Stimulated activated CD4-positive, alpha-beta T cell treated with anti-CD3 and anti-CD28 coated beads, Interleukin-1b, Interleukin-23, amount 100 ng/mL, for 24 hours (primary cell): ENCODE measurements at regions not wholly inside any gene's neighbourhood (a gene's known extent, or its start where the extent isn't known, plus 50 kb on each side); places are given as distances from the start of the nearest gene placed in this dataset.
"Not testable (repeated sequence)": the region's sequence is repeated elsewhere in the genome, so short reads cannot be mapped to it uniquely, and the experiment has no call there.

Experiments used
- DNase-seq, 4 experiments: peaks; one replicate each; pipeline ENCODE4 v3.0.0-alpha.2; 2020; ENCODE audit warnings: low read depth in 4 of 4, low spot score in 1 of 4

DNA sequence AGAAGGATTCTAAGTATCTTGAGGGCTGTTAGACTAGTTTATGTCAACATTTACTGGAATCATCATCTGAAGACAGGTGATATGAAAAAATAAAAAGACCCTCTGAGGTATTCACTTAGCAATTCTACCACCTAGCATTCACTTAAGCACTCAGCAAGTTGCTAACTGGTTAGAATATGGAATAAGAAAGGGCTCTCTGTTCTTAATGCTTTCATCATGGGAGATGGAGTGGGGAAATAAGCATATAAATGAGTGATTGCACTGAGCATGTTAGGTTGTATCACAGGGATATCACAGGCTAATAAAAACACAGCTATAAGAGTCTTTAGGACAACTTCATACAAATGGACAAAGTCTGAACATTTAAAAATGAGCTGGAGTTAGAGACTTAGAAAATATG lies 1238.8 kb downstream of the CDH11 start:
- no peak for DNase-seq

DNA sequence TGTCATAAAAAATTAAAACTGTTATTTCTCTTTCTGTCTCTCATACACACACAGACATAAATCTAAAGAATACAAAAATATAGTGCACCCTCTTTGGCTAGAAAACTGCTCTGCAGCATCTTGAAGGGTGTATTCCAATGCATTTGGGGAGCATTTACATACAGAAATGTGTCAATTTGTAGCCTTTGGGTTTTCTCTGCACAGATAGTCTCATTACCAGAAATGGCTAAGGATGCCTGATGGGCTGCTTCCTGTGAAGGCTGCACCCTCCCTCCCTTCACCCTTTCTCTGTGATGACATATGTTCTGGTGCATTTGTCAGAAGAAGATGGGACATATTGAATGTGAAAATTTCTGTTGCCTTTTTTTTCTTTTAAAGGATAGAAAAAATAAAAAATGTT lies 1239.3 kb downstream of the CDH11 start:
- DNase-seq = no peak

DNA sequence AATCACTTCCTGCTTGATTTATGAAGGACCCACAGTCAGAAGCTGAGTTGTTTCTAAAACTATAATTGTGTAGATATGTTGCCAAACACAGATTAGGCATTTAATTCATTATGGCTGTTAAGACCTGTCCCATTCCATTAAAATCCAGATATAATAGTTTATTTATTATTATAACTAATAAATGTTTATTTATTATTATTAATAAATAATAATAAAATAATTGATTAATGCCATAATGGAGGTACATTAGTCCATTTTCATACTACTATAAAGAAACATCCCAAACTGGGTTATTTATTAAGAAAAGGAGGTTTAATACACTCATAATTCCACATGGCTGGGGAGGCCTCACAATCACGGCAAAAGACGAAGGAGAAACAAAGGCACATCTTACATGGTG lies 1240.9 kb downstream of the CDH11 start:
- no peak for DNase-seq

DNA sequence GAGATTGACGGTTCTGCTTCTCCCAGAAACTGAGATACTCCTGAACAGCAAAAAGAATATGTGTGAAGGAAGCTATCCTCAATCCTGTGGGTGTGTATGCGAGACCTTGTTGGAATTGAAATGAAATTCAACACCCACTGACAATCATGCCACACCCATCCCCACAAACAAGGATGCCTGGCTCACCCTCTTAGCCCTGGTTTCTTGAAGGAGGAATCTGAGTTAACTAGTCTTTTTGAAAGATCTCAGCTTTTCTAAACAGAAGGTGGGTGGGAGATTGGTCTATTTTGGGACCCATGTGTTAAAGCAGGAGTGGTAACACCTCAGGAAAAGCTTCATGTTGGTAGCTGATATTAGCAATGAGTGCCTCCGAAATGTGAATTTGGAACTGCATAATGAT lies 1244.5 kb downstream of the CDH11 start:
- DNase-seq = no peak

DNA sequence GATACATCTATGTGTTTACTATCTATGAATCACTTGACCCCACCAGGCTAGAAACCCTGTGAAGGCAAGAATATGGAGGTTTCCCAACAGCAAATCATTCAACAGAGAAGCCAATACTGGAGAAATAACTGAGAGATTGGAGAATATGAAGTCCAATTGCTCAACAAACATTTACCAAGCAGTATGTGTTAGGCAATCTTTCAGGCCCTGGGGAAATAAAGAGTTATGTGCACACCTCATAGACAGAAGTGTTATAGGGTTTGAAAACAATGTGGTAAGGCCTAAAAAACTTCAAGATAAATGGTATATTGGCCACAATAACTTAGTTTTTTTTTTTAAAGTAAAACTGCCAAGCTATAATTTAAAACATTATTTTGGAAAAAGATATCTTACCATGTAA lies 1245.8 kb downstream of the CDH11 start:
- no peak for DNase-seq

DNA sequence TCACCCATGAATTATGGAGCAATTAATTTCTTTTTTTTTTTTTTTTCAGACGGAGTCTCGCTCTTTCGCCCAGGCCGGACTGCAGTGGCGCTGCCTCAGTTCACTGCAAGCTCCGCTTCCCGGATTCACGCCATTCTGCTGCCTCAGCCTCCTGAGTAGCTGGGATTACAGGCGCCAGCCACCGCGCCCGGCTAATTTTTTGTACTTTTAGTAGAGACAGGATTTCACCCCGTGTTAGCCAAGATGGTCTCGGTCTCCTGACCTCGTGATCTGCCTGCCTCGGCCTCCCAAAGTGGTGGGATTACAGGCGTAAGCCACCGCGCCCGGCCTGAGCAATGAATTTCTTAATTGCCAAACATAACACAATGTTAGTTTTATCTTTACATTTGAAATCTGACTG lies 1261.2 kb downstream of the CDH11 start:
- not testable (repeated sequence) for DNase-seq

DNA sequence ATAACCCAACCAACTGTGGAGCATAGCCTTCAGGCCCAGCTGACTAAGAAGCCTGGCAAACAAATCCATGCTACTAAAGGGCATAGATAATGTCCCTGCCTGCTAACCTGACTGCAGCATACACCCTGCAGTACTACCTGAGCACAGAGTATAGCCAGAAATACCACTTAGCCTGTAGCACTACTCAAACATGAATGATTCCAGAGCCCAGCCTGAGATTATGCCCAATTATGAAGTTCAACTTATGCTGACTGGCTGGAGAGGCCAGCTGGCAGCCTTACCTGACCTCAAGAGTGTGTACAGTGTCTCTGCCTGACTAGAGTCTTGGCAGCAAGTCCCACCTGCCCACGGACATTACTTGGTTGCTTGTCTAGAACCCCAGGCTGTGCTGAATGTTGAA lies 1265.3 kb downstream of the CDH11 start:
- DNase-seq = no peak

DNA sequence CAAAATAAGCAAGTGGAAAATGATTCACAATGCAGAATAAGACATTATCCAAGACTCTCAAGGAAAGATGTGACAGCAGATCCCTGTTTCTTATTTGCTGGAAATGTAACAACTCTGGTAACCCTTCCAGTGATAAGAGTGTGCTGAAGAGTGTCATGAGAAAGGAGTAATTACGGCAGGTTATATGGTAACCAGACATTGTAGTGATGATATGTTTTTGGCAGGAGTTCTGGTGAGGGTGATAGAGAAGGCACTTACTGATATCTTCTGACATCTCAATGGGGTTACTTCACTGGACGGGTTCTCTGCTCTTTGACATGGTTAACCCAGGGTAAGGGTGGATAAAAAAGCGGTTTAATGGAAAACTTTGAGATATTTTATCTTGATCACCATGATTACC lies 1270.9 kb downstream of the CDH11 start:
- DNase-seq = no peak

DNA sequence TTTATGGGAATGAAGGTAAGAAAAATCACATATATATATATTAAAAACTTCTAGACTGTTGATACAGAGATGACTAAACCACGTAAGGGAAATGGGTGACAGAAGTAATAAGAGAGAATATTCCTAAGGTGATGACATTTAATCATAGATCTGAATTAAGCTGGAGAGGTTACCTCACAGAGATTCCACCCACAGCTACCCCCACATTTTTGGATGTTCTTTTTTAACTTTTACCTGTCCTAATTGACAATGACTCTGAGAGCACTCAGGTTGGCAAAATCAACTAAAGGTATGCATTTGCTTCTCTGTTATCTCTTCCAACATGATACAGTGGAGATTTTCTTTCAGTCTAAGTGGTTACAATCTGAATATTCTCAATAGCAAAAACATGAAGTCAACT lies 1280.6 kb downstream of the CDH11 start:
- DNase-seq = no peak

DNA sequence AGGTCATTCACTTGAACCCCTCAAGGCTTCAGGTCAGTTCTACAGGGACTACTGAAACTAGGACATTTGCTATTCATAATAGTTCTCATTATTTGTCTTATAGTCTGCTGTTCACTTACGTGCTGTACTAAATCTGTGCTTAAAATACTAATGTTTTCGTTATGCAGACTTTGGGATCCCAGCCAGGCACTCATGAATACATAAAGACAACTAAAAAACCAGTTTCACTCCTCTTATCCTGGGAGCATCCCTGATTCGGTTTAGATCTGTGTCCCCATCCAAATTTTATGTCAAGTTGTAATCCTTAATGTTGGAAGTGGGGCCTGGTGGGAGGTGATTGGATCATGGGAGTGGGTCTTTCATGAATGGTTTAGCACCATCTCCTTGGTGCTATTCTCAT lies 1291.8 kb downstream of the CDH11 start:
- no peak for DNase-seq

DNA sequence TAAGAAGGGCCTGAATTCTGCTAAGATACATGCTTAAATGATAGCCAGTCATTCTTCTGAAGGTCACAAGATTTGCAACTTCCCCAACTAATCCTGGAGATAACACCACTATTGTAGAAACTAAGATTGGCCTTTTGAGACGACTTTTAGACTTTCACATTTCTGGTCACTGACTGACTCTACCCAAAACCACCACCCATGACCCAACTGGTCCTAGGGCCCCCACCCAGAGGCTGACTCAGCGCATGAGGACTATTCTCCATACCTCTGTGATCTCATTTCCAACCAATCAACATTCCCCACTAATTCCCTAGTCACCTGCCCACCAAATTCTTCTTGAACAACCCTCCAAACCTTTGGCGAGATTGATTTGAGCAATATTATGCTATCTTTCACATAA lies 1299.0 kb downstream of the CDH11 start:
- DNase-seq = no peak

DNA sequence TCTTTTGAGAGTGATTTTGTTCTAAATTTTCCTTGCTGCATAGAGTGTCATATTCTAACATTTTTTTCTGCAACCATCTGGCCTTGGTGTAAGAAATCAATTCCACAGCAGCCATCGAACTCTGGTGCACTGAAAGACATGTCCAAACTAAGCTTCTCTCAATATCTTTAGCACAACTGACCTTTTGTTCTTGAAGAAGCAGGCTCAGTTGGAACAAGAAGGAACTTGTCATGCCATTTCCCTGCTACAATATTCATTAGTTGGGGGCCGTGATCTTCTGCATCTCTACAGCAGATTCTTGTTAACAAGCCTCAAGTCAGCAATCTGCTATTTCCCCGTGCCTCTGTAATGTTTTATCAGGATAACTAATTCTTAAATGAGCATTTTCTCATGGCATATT lies 1305.6 kb downstream of the CDH11 start:
- DNase-seq = no peak

DNA sequence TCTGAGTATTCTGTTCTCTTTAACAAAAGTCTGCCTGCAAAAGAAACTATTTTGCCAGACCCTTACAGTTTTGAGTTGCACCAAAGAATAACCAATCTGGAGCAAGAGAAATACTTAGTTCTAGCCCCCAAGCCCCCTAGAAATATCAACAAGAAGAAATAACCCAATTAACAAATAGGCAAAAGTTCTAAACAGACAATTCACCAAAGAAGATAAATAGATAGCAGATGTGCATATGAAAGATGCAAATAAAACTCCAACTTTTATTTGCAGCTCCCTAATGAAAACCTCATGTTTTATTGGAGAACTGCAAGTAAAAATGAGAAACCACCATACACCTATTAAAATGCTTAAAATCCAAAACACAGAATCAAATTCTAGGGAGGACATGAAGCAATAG lies 1308.0 kb downstream of the CDH11 start:
- no peak for DNase-seq

DNA sequence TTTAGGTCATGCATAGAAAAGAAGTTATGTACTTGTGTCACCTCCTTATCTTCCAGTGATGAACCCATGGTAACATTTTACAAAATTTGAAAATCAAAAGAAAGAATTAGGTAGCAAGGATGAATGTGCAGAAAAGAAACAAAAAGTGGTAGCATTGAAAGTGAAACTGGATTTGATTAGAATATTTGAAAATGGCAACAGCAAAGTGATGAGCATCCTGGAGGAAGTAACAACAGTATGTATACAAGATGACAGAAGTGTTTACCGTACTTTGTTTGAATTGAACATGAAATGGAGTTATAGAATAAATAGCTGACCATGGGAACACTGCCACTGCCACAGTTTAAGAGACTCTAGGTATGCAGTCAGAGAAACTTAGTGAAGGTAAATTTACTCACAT lies 1313.1 kb downstream of the CDH11 start:
- DNase-seq = no peak

DNA sequence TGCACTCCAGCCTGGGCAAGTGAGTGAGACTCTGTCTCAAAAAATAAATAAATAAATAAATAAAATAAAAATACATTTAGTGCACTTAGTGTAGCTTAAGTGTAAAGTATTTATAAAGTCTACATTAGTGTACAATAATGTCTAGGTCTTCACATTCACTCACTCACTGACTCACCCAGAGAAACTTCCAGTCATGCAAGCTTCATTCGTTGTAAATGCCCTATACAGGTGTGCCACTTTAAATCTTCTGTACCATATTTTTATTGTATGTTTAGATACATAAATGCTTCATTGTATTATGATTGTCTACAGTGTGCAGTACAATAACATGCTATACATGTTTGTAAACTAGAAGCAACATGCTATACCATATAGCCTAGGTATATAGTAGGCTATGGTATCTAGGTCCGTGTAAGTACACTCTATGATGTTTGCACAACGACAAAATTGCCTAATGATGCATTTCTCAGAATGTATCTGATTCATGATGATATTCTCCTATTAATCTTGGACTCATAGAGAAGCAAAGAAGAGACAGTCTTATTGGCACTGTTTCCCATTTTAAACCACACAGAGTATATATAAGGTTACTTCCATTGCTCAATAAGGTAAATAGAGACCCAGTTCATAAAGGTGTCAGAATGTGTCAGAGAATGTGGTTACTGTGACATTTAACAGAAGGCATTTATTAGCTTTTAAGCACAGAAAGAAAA lies 1314.9 kb downstream of the CDH11 start:
- DNase-seq = no peak

DNA sequence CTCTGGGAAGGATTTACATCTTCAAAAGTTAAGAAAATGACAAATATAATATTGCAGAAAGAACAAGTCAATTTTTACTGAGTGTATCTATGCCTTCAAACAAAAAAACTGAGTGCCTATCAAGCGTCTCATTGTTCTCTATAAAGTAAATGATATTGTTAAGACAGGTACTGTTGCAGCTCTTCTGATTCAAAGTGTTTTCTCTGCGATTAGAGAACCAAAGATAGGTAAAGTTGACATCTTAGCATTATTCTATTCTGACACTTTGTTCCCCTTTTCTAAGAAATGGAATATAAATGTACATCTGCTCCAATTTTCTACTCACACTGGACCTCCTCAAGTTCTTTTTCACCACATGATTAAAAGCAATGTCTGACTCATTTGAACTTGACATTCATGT lies 1317.7 kb downstream of the CDH11 start:
- DNase-seq = no peak

DNA sequence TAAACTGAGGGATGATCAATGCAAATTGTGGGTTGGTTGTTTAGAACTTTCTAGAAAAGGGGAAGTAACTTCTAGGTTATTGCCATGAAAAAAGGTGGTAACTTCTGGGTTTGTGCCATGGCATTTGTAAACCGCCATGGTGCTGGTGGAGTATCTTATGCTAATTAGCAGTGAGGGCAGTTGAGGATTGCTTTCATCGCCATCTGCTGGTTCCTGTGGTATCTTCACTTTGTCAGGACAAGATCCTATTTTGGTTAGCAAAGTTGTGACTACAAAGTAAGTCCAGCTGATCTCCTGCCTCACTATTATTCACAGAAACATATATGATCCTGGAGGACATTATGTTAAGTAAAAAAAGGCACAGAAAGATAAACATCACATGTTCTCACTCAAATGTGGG lies 1332.3 kb downstream of the CDH11 start:
- DNase-seq = no peak

DNA sequence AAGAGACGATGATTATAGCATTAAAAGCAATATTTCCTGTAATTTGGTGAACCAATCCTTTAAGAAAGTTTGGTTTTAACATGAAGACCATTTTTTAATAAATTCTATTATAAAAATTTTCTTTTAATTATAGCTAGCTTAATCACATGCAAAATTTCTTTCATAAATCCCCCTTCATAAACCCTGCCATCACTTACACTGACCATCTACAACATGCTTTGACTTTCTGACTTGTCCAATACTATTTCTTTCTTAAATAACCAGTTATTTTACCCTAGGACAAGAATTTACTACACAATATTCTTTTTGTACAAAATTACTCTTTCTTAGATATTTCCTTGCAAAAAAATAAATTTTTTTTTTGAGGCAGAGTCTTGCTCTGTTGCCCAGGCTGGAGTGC lies 1334.8 kb downstream of the CDH11 start:
- DNase-seq = no peak

DNA sequence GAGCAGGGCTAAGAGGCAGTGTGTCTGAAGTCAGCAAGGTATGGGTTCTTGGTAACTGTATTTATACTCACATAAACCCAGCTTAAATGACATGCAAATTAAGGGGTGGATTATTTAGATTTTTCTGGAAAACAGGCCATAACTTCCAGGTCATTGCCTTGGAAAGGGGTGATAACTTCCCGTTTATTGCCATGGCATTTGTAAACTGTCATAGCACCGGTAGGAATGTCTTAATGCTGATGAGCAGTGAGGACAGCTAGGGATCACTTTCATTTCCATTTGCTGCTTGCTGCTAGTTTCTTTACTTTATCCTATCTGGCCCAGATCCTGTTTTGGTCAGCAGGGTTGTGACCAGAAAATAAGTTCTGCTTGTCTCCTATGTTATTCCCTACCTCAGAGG lies 1336.7 kb downstream of the CDH11 start:
- no peak for DNase-seq

DNA sequence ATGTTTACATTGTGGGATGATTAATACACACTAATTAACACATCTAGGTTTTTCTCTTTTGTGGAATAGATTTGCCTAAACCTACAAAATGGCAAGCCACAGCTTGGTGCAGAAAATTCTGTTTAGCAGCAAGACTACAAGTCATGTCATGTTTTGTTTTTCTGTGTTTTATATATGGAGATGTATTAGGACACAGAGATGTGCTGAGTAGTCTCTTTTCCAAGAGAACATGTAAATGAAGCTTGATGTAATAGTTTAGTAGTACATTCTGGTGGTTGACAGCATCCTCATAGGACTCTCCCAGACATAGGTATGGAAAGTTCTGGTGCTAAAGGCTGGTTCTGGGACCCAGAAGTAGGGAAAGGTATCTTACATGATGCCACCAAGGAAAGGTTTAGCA lies 1345.4 kb downstream of the CDH11 start:
- no peak for DNase-seq

DNA sequence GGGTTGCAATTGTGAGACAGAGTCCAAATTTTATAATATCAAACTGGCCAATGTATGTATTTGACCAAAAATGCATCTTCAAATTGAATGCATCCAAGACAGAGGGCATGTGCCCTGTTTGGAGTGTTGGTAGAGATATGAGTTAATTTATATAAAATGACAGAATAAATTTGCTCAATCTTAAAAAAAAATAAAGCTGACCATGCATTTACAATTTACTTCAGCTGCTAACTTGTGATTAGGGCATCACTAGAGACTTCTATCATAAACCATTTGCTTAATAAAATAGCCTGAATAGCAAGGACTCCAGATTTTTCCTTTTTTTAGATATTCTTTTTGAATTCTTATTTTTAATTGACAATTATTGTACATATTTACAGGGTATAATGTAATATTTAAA lies 1345.8 kb downstream of the CDH11 start:
- no peak for DNase-seq

DNA sequence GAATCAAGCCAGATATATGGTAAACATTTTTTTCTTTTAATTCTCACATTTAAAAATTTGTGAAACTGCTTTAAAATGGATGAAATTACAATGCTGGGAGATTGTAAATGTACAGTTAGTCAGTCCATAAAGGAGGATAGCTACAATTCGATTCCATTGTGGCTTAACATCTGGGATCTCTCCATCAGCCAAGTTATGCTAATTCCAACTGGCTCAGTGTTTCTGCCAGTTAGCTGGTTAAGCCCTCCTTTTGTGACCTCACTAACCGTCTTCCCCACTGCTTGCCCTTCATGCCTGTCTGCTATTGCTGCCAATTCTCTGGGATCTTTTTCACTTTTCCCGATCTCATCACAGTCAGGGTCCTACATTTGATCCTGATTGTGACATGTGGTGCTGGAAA lies 1347.6 kb downstream of the CDH11 start:
- DNase-seq = no peak

DNA sequence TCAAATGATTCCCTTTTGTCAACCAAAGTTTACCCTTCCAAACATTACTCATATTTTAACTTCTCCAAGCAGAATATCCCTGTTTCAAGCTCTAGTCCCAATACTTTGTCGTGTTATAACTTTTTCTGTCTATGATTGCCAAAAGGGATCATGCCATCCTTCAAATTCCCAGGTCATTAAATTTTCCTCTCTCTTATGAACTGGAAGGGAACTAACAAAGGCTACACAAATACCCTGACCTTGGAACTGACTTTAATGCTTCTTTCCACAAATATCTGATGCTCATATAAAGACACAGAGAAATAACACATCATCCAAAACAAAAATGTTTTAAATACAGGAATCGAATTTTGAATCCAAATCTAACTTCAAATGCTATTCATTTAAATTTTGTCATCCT lies 1352.7 kb downstream of the CDH11 start:
- no peak for DNase-seq

DNA sequence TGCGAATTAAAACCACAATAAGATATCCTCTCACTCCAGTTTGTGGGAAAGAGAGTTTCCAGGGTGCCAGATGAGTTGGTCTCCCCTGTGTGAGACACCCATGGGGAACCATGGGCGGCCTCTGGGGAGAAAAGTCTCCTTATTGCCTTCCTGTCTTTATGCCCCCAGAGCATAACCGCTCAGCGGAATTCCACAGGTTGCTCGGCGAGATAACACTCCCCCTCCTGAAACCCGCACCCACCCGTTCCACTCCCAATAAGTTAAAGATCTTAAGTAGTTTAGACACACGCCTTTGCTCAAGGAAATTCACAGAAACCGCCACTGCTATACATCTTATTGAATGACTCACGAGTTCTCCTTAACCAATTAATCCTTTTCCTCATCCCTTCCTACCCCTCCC lies 1361.6 kb downstream of the CDH11 start:
- DNase-seq = not testable (repeated sequence)
